GM12878 (cell line): ENCODE measurements at regions not wholly inside any gene's neighbourhood (a gene's known extent, or its start where the extent isn't known, plus 50 kb on each side); places are given as distances from the start of the nearest gene placed in this dataset.

Source experiments
- ATAC-seq: fragments of 200-7000 bp; cut with Tn5 transposase; 3 replicates; pipeline ENCODE4 v1.9.1; 2020; ENCODE audit warnings: mild to moderate bottlenecking, moderate library complexity
- BruUV-seq: library from RNA; stranded (reverse); fragments of 400-500 nt; replicated peaks from 2 replicates; lab custom pipeline; 2021; lab: Mats Ljungman, UMichigan
- CTCF ChIA-PET: fragments of 300-600 bp; sonication (Branson Sonifier 250); formaldehyde crosslinking; extraction: SDS; loops from one replicate; lab custom pipeline; 2021; ENCODE audit warnings: inconsistent platforms; lab: Yijun Ruan, JAX
- POLR2A ChIA-PET: fragments of 350-600 bp; formaldehyde crosslinking; extraction: SDS; loops from one replicate; lab custom pipeline; 2021; ENCODE audit warnings: inconsistent platforms; lab: Charles Lee
- RAD21 ChIA-PET: fragments of 300-600 bp; sonication (Branson Sonifier 250); formaldehyde crosslinking; loops from one replicate; lab custom pipeline; 2023; ENCODE audit warnings: antibody characterized with exemption; ENCODE audit not compliant: unreplicated experiment; lab: Charles Lee
- SMC1A ChIA-PET: fragments of 300-600 bp; sonication (Branson Sonifier 250); formaldehyde crosslinking; loops from one replicate; lab custom pipeline; 2023; ENCODE audit not compliant: unreplicated experiment, uncharacterized antibody; lab: Charles Lee
- DNase-seq: peaks from one replicate; pipeline ENCODE4 v3.0.0-alpha.2; 2011; ENCODE audit warnings: low read depth, low spot score
- FAIRE-seq: peaks from 3 replicates; lab custom pipeline; 2011; peaks lifted over from hg19 to GRCh38; lab: Jason Lieb, UNC
- H2AFZ ChIP-seq: 2 replicates; pipeline ENCODE4 v1.6.0; 2011; ENCODE audit warnings: low read depth, low read length, control low read depth; ENCODE audit not compliant: control insufficient read depth
- H3K27ac ChIP-seq: 2 replicates; pipeline ENCODE4 v1.5.1; 2011; ENCODE audit warnings: control low read depth; ENCODE audit not compliant: control insufficient read depth, insufficient read depth
- H3K27me3 ChIP-seq, 2 experiments: replicated peaks in 1 of 2; 2 replicates each; pipeline versions ENCODE4 v1.6.0 to v1.6.1; 2011; ENCODE audit warnings: low read length in 1 of 2; ENCODE audit not compliant: control insufficient read depth in 2 of 2, insufficient read depth in 2 of 2
- H3K36me3 ChIP-seq, 2 experiments: 2 replicates each; pipeline ENCODE4 v1.5.1; 2011; ENCODE audit warnings: low read length in 1 of 2; ENCODE audit not compliant: control insufficient read depth in 2 of 2, insufficient read depth in 2 of 2
- H3K4me1 ChIP-seq: 2 replicates; pipeline ENCODE4 v1.6.1; 2011; ENCODE audit warnings: mild to moderate bottlenecking, low read length, moderate library complexity, mixed read lengths; ENCODE audit not compliant: control insufficient read depth, insufficient read depth
- H3K4me2 ChIP-seq: 2 replicates; pipeline ENCODE4 v1.6.0; 2011; ENCODE audit warnings: control low read depth; ENCODE audit not compliant: control insufficient read depth, insufficient read depth
- H3K4me3 ChIP-seq: fragments of 200-600 bp; sonication (generic); 2 replicates; pipeline ENCODE4 v1.5.1; 2016
- H3K79me2 ChIP-seq: 2 replicates; pipeline ENCODE4 v1.6.0; 2011; ENCODE audit warnings: low read length; ENCODE audit not compliant: control insufficient read depth, insufficient read depth
- H3K9ac ChIP-seq: 2 replicates; pipeline ENCODE4 v1.8.0; 2011; ENCODE audit warnings: low read length, control low read depth, mixed read lengths; ENCODE audit not compliant: control insufficient read depth, insufficient read depth
- H3K9me3 ChIP-seq: replicated peaks from 3 replicates; pipeline ENCODE4 v1.5.1; 2011; ENCODE audit warnings: mild to moderate bottlenecking, low read length; ENCODE audit not compliant: control insufficient read depth, insufficient read depth
- H4K20me1 ChIP-seq: 2 replicates; pipeline ENCODE4 v1.6.0; 2011; ENCODE audit not compliant: control insufficient read depth, insufficient read depth
- ATF2 ChIP-seq: IDR thresholded peaks from 2 replicates; pipeline ENCODE4 v1.6.1; 2012; ENCODE audit warnings: low read length, inconsistent platforms
- ATF7 ChIP-seq: fragments of 450-650 bp; IDR thresholded peaks from 2 replicates; pipeline ENCODE4 v1.6.1; 2016; ENCODE audit warnings: low read depth, mild to moderate bottlenecking
- BCL11A ChIP-seq: IDR thresholded peaks from 2 replicates; pipeline ENCODE4 v1.6.1; 2011; ENCODE audit warnings: low read depth, low read length
- CEBPB ChIP-seq, 2 experiments: fragments of 150-350 bp in 1 of 2; IDR thresholded peaks; 2 replicates each; pipeline ENCODE4 v1.6.1; 2012 to 2014; ENCODE audit warnings: low read depth in 2 of 2, low read length in 2 of 2, borderline replicate concordance in 1 of 2, inconsistent platforms in 1 of 2
- CREM ChIP-seq: IDR thresholded peaks from 2 replicates; pipeline ENCODE4 v1.6.1; 2014; ENCODE audit warnings: antibody characterized with exemption, low read depth
- EED ChIP-seq: sonication (generic); IDR thresholded peaks from 2 replicates; pipeline ENCODE4 v1.6.1; 2016; ENCODE audit warnings: antibody characterized with exemption, low read depth
- ETV6 ChIP-seq, 2 experiments: fragments of 450-650 bp in 1 of 2; IDR thresholded peaks in 1 of 2; conservative IDR thresholded peaks in 1 of 2; 2 replicates each; pipeline ENCODE4 v1.6.1; 2014; ENCODE audit warnings: antibody characterized with exemption in 1 of 2, borderline replicate concordance in 1 of 2, low read depth in 1 of 2, mild to moderate bottlenecking in 1 of 2, moderate library complexity in 1 of 2
- MEF2A ChIP-seq: IDR thresholded peaks from 2 replicates; pipeline ENCODE4 v1.6.1; 2011; ENCODE audit warnings: low read depth, mild to moderate bottlenecking, low read length, moderate library complexity; ENCODE audit not compliant: insufficient read depth
- MLLT1 ChIP-seq: fragments of 450-650 bp; IDR thresholded peaks from 2 replicates; pipeline ENCODE4 v1.6.1; 2016; ENCODE audit warnings: mild to moderate bottlenecking
- NRF1 ChIP-seq: conservative IDR thresholded peaks from 2 replicates; pipeline ENCODE4 v1.6.1; 2011; ENCODE audit warnings: mild to moderate bottlenecking, low read depth, low read length, improper control_type of control experiment
- RAD21 ChIP-seq: IDR thresholded peaks from 2 replicates; pipeline ENCODE4 v1.6.1; 2011; ENCODE audit warnings: mild to moderate bottlenecking, low read depth, low read length, moderate library complexity; ENCODE audit not compliant: insufficient read depth
- SMAD5 ChIP-seq: IDR thresholded peaks from 2 replicates; pipeline ENCODE4 v1.6.1; 2016; ENCODE audit warnings: antibody characterized with exemption, low read depth
- TBL1XR1 ChIP-seq: IDR thresholded peaks from 2 replicates; pipeline ENCODE4 v1.6.1; 2012; ENCODE audit warnings: low read depth, low read length, improper control_type of control experiment
- ZNF687 ChIP-seq: fragments of 450-650 bp; IDR thresholded peaks from 2 replicates; pipeline ENCODE4 v1.6.1; 2017; ENCODE audit warnings: mild to moderate bottlenecking, moderate library complexity
- WGBS: methylation state at CpG from one replicate; pipeline ENCODE4 v1.1.6; 2016; ENCODE audit warnings: low lambda C conversion rate; ENCODE audit not compliant: insufficient replicate concordance, insufficient coverage; ENCODE audit errors: missing lambda C conversion rate; 5-methylcytosine and 5-hydroxymethylcytosine counted together
- in situ Hi-C: fragments of 300-500 bp; cut with MboI; formaldehyde crosslinking; loops from 9 replicates; pipeline ENCODE4 v1.14.3; 2018; ENCODE audit warnings: mixed read lengths
- intact Hi-C: fragments of 100-400 bp; cut with micrococcal nuclease; formaldehyde crosslinking; loops from one replicate; pipeline ENCODE4 v1.14.2; 2022; ENCODE audit not compliant: unreplicated experiment

- RAD21 ChIA-PET = interaction anchor here (0.7 to 2.8 kb wide), 11 partner anchors 9 to 509 kb away, joined by 3 to 29 read pairs (median 5); no protein-coding TSS in a partner anchor
- no TSS peak for BruUV-seq
- 2% methylated on average over 2 of the region's 2 CpGs for WGBS
- Histone ChIP-seq H3K4me3 (no peak overlapping the region), H3K27me3 (peaks cover 0 to 5% of the 10 kb centered on the region in 2 experiments; a peak in 2 of 4 replicates), H3K27ac (no peak overlapping the region; the same call in 1 of the 2 replicates), H3K9me3 (no peaks in the 10 kb centered on the region), H3K36me3 (no peaks in the 10 kb centered on the region), H3K4me2 (0 out of 2 replicates have a peak overlapping the region, but pooled peaks have one; percentile 8), H4K20me1 (no peaks in the 10 kb centered on the region), H3K79me2 (no peaks in the 10 kb centered on the region), H3K9ac (no peak overlapping the region), H3K4me1 (peaks cover 4% of the 10 kb centered on the region), H2AFZ (no peak overlapping the region)
- ATAC-seq = peak; percentile 74
- no peak for FAIRE-seq
- CTCF ChIA-PET = interaction anchor here (0.9 to 9.9 kb wide), 5 partner anchors 16 to 99 kb away, joined by 3 to 95 read pairs (median 3); no protein-coding TSS in a partner anchor
- POLR2A ChIA-PET = interaction anchor here (0.5 to 1.7 kb wide), 7 partner anchors 8 to 1086 kb away, joined by 3 to 13 read pairs (median 3); partner anchors contain the start of gene SCAANT1
- in situ Hi-C loops (no loop called here), intact Hi-C loops (no loop called here)
- DNase-seq = peak; percentile 39
- SMC1A ChIA-PET = interaction anchor here (0.8 to 6.9 kb wide), 9 partner anchors 10 to 418 kb away, joined by 3 to 59 read pairs (median 10); no protein-coding TSS in a partner anchor
- TF ChIP-seq ATF7 (peak; percentile 47; the same call in 1 of the 2 replicates), ZNF687 (0 out of 2 replicates have a peak, but pooled peaks have one; percentile 16), EED (peak; percentile 52), RAD21 (0 out of 2 replicates have a peak, but pooled peaks have one; percentile 4), MEF2A (peak; percentile 69; the same call in 1 of the 2 replicates), MLLT1 (0 out of 2 replicates have a peak, but pooled peaks have one; percentile 20), ETV6 (conservative IDR thresholded peaks at IDR 0.05 in 1 of 2, IDR thresholded peaks at IDR 0.05 in 1 of 2; ENCODE audit: borderline replicate concordance in 1 of 2, low read depth in 1 of 2) (peak in 1 of 2 experiments; percentile 42; a peak in 1 of 4 replicates), BCL11A (peak; percentile 54; the same call in 1 of the 2 replicates), ATF2 (peak; percentile 84), CEBPB (IDR thresholded peaks at IDR 0.05; ENCODE audit: borderline replicate concordance in 1 of 2, low read depth in 2 of 2, low read length in 2 of 2) (no peak), TBL1XR1 (0 out of 2 replicates have a peak, but pooled peaks have one; percentile 19), NRF1 (no peak), SMAD5 (no peak), CREM (peak; percentile 48; the same call in 1 of the 2 replicates)
These were observed 223.8 kb upstream of the PRICKLE2 start for GRCh38 chr3:64449026-64449425.
